SK-N-SH treated with all-trans-retinoic acid at 6 μM for 48 hours (cell line): ENCODE measurements at regions not wholly inside any gene's neighbourhood (a gene's known extent, or its start where the extent isn't known, plus 50 kb on each side); places are given as distances from the start of the nearest gene placed in this dataset.

Experiments
- ATAC-seq: fragments of 200-7000 bp; cut with Tn5 transposase; 3 replicates; pipeline ENCODE4 v1.9.1; 2020; ENCODE audit warnings: mild to moderate bottlenecking, moderate library complexity
- ARNTL ChIP-seq: fragments of 450-650 bp; formaldehyde crosslinking; IDR thresholded peaks from 2 replicates; pipeline ENCODE4 v1.5.0; 2020; ENCODE audit warnings: low read depth, mild to moderate bottlenecking, moderate library complexity, borderline replicate concordance
- BACH2 ChIP-seq: fragments of 250-450 bp; sonication (Bioruptor Pico); IDR thresholded peaks from 2 replicates; pipeline ENCODE4 v1.9.0; 2021; ENCODE audit warnings: mild to moderate bottlenecking, borderline replicate concordance
- CSDC2 ChIP-seq: fragments of 250-450 bp; sonication (Bioruptor Pico); IDR thresholded peaks from 2 replicates; pipeline ENCODE4 v1.5.0; 2020; ENCODE audit warnings: mild to moderate bottlenecking, moderate library complexity
- GLIS3 ChIP-seq: fragments of 250-450 bp; sonication (Bioruptor Pico); IDR thresholded peaks from 2 replicates; pipeline ENCODE4 v1.5.0; 2020; ENCODE audit warnings: mild to moderate bottlenecking, moderate library complexity
- ISL1 ChIP-seq: fragments of 250-450 bp; sonication (Bioruptor Pico); IDR thresholded peaks from 2 replicates; pipeline ENCODE4 v2.1.2; 2022; ENCODE audit warnings: mild to moderate bottlenecking, moderate library complexity
- OSR1 ChIP-seq: fragments of 250-450 bp; sonication (Bioruptor Pico); IDR thresholded peaks from 2 replicates; pipeline ENCODE4 v1.8.0; 2022; ENCODE audit warnings: moderate library complexity, mild to moderate bottlenecking, inconsistent platforms
- PPARA ChIP-seq: fragments of 250-450 bp; sonication (Bioruptor Pico); IDR thresholded peaks from 2 replicates; pipeline ENCODE4 v1.5.0; 2020; ENCODE audit warnings: mild to moderate bottlenecking, borderline replicate concordance
- RARB ChIP-seq: fragments of 250-450 bp; sonication (Bioruptor Pico); IDR thresholded peaks from 2 replicates; pipeline ENCODE4 v1.8.0; 2021; ENCODE audit warnings: mild to moderate bottlenecking, moderate library complexity
- SNAI2 ChIP-seq: fragments of 250-450 bp; sonication (Bioruptor Pico); IDR thresholded peaks from 2 replicates; pipeline ENCODE4 v1.5.0; 2020; ENCODE audit warnings: mild to moderate bottlenecking, moderate library complexity
- TCF4 ChIP-seq: fragments of 250-450 bp; sonication (Bioruptor Pico); IDR thresholded peaks from 2 replicates; pipeline ENCODE4 v1.8.0; 2021; ENCODE audit warnings: mild to moderate bottlenecking, moderate library complexity, borderline replicate concordance
- TSHZ2 ChIP-seq: fragments of 250-450 bp; sonication (Bioruptor Pico); IDR thresholded peaks from 2 replicates; pipeline ENCODE4 v1.5.0; 2020; ENCODE audit warnings: mild to moderate bottlenecking, moderate library complexity
- ZC3H10 ChIP-seq: fragments of 250-450 bp; sonication (Bioruptor Pico); IDR thresholded peaks from 2 replicates; pipeline ENCODE4 v1.5.1; 2021; ENCODE audit warnings: mild to moderate bottlenecking, moderate library complexity
- ZFP3 ChIP-seq: fragments of 250-450 bp; sonication (Bioruptor Pico); IDR thresholded peaks from 2 replicates; pipeline ENCODE4 v1.5.0; 2020; ENCODE audit warnings: mild to moderate bottlenecking, moderate library complexity
- ZFP30 ChIP-seq: fragments of 450-650 bp; formaldehyde crosslinking; IDR thresholded peaks from 2 replicates; pipeline ENCODE4 v1.5.0; 2022; ENCODE audit warnings: mild to moderate bottlenecking, moderate library complexity
- ZNF565 ChIP-seq: fragments of 450-650 bp; formaldehyde crosslinking; conservative IDR thresholded peaks from 2 replicates; pipeline ENCODE4 v1.5.0; 2020; ENCODE audit warnings: low read depth, mild to moderate bottlenecking, moderate library complexity
- ZNF70 ChIP-seq: fragments of 450-650 bp; formaldehyde crosslinking; IDR thresholded peaks from 2 replicates; pipeline ENCODE4 v1.5.0; 2020; ENCODE audit warnings: mild to moderate bottlenecking, moderate library complexity
- ZNF8 ChIP-seq: fragments of 450-650 bp; formaldehyde crosslinking; IDR thresholded peaks from 2 replicates; pipeline ENCODE4 v1.5.0; 2020; ENCODE audit warnings: mild to moderate bottlenecking, moderate library complexity
- TF ChIP-seq, protein P1 (sequence below): fragments of 250-450 bp; sonication (Bioruptor Pico); IDR thresholded peaks from 2 replicates; pipeline ENCODE4 v1.8.0; 2021; ENCODE audit warnings: low read depth, mild to moderate bottlenecking, moderate library complexity, borderline replicate concordance
- TF ChIP-seq, protein P2 (sequence below): fragments of 250-450 bp; sonication (Bioruptor Pico); IDR thresholded peaks from 2 replicates; pipeline ENCODE4 v1.8.0; 2020; ENCODE audit warnings: mild to moderate bottlenecking, moderate library complexity, borderline replicate concordance
- TF ChIP-seq, protein P3 (sequence below): fragments of 250-450 bp; sonication (Bioruptor Pico); IDR thresholded peaks from 2 replicates; pipeline ENCODE4 v1.5.1; 2020; ENCODE audit warnings: low read depth, mild to moderate bottlenecking, moderate library complexity

DNA sequence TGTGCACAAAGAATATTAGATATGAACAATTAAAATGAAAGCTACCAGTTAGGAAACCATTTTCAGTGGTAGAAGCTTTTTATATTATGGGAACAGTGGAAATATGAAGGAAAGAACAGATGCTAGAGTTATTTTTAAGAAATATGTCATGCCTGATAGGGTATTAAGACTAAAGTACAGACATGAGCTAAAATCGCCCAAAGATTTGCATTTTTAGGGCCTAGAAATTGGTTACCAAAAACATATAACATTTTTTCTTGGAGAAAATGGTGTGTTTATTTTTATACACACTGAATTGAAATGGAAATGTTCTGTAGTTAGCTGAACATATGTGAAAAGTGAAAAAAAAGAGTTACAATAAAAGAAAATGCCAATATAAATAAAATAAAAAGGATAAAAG lies 441.9 kb downstream of the TLL1 start:
- TF ChIP-seq ARNTL (no peak), ZNF70 (no peak), ISL1 (CRISPR knock-in tag) (no peak), BACH2 (CRISPR knock-in tag) (no peak), GLIS3 (no peak), TSHZ2 (no peak), ZFP30 (CRISPR knock-in tag) (no peak), RARB (CRISPR knock-in tag) (no peak), ZC3H10 (CRISPR knock-in tag) (no peak), CSDC2 (CRISPR knock-in tag) (no peak), ZNF8 (CRISPR knock-in tag) (no peak), PPARA (CRISPR knock-in tag) (no peak), ZFP3 (CRISPR knock-in tag) (no peak), SNAI2 (CRISPR knock-in tag) (no peak), OSR1 (no peak), TCF4 (no peak), ZNF565 (CRISPR knock-in tag) (no peak)
- TF ChIP-seq, protein P1, sequence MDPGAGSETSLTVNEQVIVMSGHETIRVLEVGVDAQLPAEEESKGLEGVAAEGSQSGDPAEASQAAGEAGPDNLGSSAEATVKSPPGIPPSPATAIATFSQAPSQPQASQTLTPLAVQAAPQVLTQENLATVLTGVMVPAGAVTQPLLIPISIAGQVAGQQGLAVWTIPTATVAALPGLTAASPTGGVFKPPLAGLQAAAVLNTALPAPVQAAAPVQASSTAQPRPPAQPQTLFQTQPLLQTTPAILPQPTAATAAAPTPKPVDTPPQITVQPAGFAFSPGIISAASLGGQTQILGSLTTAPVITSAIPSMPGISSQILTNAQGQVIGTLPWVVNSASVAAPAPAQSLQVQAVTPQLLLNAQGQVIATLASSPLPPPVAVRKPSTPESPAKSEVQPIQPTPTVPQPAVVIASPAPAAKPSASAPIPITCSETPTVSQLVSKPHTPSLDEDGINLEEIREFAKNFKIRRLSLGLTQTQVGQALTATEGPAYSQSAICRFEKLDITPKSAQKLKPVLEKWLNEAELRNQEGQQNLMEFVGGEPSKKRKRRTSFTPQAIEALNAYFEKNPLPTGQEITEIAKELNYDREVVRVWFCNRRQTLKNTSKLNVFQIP (CRISPR knock-in tag), result no peak
- TF ChIP-seq, protein P2, sequence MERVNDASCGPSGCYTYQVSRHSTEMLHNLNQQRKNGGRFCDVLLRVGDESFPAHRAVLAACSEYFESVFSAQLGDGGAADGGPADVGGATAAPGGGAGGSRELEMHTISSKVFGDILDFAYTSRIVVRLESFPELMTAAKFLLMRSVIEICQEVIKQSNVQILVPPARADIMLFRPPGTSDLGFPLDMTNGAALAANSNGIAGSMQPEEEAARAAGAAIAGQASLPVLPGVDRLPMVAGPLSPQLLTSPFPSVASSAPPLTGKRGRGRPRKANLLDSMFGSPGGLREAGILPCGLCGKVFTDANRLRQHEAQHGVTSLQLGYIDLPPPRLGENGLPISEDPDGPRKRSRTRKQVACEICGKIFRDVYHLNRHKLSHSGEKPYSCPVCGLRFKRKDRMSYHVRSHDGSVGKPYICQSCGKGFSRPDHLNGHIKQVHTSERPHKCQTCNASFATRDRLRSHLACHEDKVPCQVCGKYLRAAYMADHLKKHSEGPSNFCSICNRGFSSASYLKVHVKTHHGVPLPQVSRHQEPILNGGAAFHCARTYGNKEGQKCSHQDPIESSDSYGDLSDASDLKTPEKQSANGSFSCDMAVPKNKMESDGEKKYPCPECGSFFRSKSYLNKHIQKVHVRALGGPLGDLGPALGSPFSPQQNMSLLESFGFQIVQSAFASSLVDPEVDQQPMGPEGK (CRISPR knock-in tag), result no peak
- TF ChIP-seq, protein P3, sequence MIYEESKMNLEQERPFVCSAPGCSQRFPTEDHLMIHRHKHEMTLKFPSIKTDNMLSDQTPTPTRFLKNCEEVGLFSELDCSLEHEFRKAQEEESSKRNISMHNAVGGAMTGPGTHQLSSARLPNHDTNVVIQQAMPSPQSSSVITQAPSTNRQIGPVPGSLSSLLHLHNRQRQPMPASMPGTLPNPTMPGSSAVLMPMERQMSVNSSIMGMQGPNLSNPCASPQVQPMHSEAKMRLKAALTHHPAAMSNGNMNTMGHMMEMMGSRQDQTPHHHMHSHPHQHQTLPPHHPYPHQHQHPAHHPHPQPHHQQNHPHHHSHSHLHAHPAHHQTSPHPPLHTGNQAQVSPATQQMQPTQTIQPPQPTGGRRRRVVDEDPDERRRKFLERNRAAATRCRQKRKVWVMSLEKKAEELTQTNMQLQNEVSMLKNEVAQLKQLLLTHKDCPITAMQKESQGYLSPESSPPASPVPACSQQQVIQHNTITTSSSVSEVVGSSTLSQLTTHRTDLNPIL (CRISPR knock-in tag), result no peak
- TF ChIP-seq, all 23 proteins: peak for 0
- ATAC-seq, result no peak

GRCh38 chr4:166315721-166316467 lies 442.9 kb downstream of the TLL1 start:
- ATAC-seq, result no peak
- TF ChIP-seq TSHZ2 (no peak), ISL1 (CRISPR knock-in tag) (no peak), CSDC2 (CRISPR knock-in tag) (no peak), ZNF565 (CRISPR knock-in tag) (no peak), ZNF8 (CRISPR knock-in tag) (no peak)
